Activated CD8-positive, alpha-beta memory T cell treated with anti-CD3 and anti-CD28 coated beads for 36 hours (primary cell): ENCODE measurements at regions not wholly inside any gene's neighbourhood (a gene's known extent, or its start where the extent isn't known, plus 50 kb on each side); places are given as distances from the start of the nearest gene placed in this dataset.
"Not testable (repeated sequence)": the region's sequence is repeated elsewhere in the genome, so short reads cannot be mapped to it uniquely, and the experiment has no call there.

ENCODE experiments used
- CTCF ChIA-PET: fragments of 350-600 bp; sonication (Branson Sonifier 250); formaldehyde crosslinking; loops from one replicate; lab custom pipeline; 2021; ENCODE audit warnings: antibody characterized with exemption; lab: Charles Lee
- POLR2A ChIA-PET: fragments of 350-600 bp; sonication (Branson Sonifier 250); formaldehyde crosslinking; loops from one replicate; lab custom pipeline; 2021; ENCODE audit warnings: antibody characterized with exemption; lab: Charles Lee

- POLR2A ChIA-PET, result no interaction called here
- CTCF ChIA-PET, result no interaction called here
Observed at GRCh38 chr4:138865765-138866164, 149.8 kb upstream of the NOCT start.

- ChIA-PET CTCF (no interaction called here), POLR2A (no interaction called here)
Observed at GRCh38 chr4:138864961-138865720, 150.4 kb upstream of the NOCT start.

DNA sequence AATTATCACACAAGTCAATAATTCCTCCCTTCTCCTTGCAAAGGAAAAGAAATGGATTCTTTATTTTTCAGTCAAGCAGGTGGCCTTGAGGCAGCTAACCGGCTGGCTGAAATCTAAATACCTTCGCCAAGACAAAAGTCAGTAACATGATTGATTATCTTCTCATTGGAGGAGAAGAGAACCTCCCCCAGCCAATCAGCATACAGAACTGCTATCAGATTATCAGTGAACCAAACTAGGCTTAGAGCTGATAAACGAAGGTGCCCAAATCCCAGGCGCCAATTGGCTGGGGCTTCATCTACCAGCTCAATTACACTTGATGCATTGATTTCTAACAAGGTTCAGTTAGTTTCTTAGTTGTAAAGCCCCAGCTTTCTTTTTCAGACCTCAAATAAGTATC is 152.4 kb upstream of the NOCT start:
- ChIA-PET POLR2A (no interaction called here), CTCF (no interaction called here)

GRCh38 chr4:138861135-138861534 is 154.4 kb upstream of the NOCT start:
- ChIA-PET CTCF (no interaction called here), POLR2A (no interaction called here)

DNA sequence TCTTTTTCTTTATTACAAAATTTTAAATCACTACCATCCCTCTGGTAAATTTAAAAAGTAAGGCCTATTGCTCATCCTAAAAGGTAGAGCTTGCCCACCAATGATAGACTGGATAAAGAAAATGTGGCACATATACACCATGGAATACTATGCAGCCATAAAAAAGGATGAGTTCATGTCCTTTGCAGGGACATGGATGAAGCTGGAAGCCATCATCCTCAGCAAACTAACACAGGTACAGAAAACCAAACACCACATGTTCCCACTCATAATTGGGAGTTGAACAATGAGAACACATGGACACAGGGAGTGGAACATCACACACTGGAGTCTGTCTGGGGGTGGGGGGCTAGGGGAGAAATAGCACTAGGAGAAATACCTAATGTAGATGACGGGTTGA is 155.2 kb upstream of the NOCT start:
- POLR2A ChIA-PET, CTCF ChIA-PET: not testable (repeated sequence)

DNA sequence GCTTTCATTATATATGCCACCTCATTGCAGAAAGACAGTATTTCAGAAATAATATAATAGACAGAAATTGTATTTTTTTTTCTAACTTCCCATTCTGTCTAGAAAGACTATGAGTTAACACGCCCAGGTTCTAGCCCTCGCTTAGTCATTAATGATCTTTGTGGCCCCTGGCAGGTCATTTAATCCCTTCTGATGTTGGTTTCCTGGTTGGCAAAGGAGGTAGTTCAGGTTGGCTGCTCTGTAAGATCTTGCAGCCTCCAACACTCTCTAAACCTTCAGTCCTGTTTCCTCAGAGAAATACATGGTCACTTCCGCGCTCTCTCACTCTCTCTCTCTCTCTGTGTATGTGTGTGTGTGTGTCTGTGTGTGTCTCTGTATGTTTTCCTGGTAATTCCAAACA is 156.3 kb upstream of the NOCT start:
- ChIA-PET CTCF (no interaction called here), POLR2A (no interaction called here)

DNA sequence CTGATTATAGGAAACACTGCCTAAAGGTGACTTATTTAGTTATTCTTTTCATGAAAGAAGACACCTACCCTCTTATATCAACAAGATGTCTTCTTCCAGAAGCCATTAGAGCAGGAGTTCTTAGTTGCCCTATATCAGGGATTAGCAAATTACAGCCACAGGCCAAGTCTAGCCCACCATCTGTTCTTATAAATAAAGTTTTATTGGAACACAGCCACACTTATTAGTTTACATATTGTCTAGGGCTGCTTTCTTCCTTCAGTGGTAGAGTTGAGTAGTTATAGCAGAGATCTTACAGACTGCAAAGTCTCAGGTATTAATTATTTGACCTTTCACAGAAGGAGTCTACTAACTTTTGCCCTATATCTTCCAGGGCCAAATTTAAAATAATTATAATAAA is 157.2 kb upstream of the NOCT start:
- POLR2A ChIA-PET, result no interaction called here

GRCh38 chr4:138857416-138857815 is 158.2 kb upstream of the NOCT start:
- ChIA-PET CTCF (no interaction called here), POLR2A (no interaction called here)

More for the DNA sequence above, 157.2 kb upstream of the NOCT start:
- CTCF ChIA-PET, result no interaction called here

- POLR2A ChIA-PET, result no interaction called here
- CTCF ChIA-PET, result no interaction called here
Observed at GRCh38 chr4:138852681-138853080, 162.9 kb upstream of the NOCT start.

- CTCF ChIA-PET, result no interaction called here
- POLR2A ChIA-PET, result no interaction called here
Observed at GRCh38 chr4:138851391-138852335, 163.9 kb upstream of the NOCT start.

GRCh38 chr4:138845664-138846063 is 169.9 kb upstream of the NOCT start:
- ChIA-PET POLR2A (no interaction called here), CTCF (no interaction called here)

- CTCF ChIA-PET, result no interaction called here
- POLR2A ChIA-PET, result no interaction called here
Observed at GRCh38 chr4:138845054-138845453, 170.5 kb upstream of the NOCT start.

DNA sequence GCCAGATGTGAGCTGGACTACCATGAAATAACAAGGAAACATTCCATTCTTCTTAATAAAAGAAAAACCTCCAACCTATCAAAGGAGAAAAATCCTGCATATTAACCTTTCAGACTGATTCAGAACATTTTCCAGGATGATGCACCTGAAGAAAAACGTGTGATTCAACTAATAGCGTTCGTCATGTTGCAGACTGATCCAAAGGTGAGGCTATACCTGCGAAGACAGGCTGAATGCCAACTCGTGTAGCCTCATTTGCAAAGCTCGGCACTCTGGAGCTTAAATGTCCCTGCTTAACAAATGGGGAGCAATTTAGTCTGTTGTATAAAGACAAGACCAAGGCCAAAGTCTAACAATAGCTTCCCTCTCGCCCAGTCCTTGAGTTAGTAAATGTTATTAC is 172.0 kb upstream of the NOCT start:
- CTCF ChIA-PET, result no interaction called here
- POLR2A ChIA-PET, result no interaction called here

DNA sequence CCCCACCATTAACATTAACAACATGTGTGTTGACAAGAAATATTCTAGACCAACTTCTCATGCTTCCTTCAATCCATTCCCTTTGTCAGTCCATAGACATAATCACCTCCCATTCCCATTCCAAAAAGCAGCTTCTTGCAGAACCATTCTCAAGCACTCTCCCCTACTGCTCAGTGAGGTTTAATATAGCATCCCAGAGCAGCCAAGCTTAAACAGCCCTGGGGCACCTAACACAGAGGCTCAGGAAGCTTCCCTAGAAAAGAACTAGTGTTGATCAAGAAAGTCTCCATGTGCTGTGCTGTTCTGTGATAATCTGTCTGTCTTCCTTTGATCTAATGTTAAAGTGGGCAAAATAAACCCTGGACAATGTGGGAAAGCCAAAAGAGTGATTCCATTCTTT is 174.2 kb upstream of the NOCT start:
- ChIA-PET POLR2A (no interaction called here), CTCF (no interaction called here)

DNA sequence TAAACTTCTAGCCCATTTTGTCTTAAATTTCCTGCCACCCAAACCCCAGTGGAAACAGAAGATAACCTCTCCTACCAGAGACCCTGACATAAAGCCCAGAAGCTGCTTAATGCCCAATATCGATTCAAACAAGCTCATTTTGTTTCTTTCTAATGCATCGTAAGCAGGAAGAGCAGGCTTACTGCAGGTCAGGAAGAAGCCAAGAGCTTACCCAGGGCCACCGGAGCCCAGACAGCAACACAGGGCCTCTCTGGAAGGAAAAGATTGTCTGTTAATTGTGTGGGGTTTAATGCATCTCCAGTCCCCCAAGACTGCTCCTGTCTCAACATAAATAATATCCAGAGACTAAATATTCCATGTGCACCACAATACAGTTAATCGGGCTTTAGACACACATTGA is 177.3 kb upstream of the NOCT start:
- CTCF ChIA-PET, result no interaction called here

GRCh38 chr4:138835832-138836533 is 179.6 kb upstream of the NOCT start:
- ChIA-PET CTCF (no interaction called here), POLR2A (no interaction called here)

More for the DNA sequence above, 177.3 kb upstream of the NOCT start:
- POLR2A ChIA-PET, result no interaction called here

DNA sequence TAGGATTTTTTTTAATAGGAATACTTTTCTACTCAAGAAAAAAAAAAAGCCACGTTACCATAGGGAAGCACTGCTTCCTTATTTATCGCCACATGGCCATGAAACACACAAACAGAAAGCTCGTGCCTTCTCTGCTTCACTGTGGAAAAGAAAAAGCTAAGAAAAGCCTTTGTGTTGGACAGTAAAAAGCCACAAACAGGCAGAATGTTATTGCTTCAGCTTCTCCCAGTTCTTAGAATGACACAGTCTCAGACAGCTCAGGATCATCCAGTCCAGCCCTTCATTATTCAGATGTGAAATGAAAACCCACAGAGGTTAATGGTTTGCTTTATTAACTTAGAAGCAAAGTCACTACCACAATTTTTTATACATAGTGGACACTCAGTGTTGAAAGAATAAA is 181.6 kb upstream of the NOCT start:
- ChIA-PET CTCF (no interaction called here), POLR2A (no interaction called here)

GRCh38 chr4:138832563-138832962 is 183.0 kb upstream of the NOCT start:
- POLR2A ChIA-PET, result no interaction called here
- CTCF ChIA-PET, result no interaction called here

GRCh38 chr4:138831948-138832347 is 183.6 kb upstream of the NOCT start:
- POLR2A ChIA-PET, result no interaction called here
- CTCF ChIA-PET, result no interaction called here

GRCh38 chr4:138828926-138829325 is 186.7 kb upstream of the NOCT start:
- CTCF ChIA-PET, result no interaction called here
- POLR2A ChIA-PET, result no interaction called here
